H1 (cell line): ENCODE measurements at regions not wholly inside any gene's neighbourhood (a gene's known extent, or its start where the extent isn't known, plus 50 kb on each side); places are given as distances from the start of the nearest gene placed in this dataset.

ENCODE experiments used
- BCL11A ChIP-seq, 2 experiments: IDR thresholded peaks; one replicate each; pipeline ENCODE4 v1.6.1; 2011; ENCODE audit warnings: low read depth in 2 of 2, low read length in 2 of 2, mild to moderate bottlenecking in 2 of 2
- CREB1 ChIP-seq: IDR thresholded peaks from 2 replicates; pipeline ENCODE4 v1.6.1; 2012; ENCODE audit warnings: inconsistent platforms
- EZH2 ChIP-seq: fragments of 200-600 bp; sonication (generic); IDR thresholded peaks from 2 replicates; pipeline ENCODE4 v1.7.1; 2012; ENCODE audit warnings: low read depth, mild to moderate bottlenecking, moderate library complexity, low read length, inconsistent platforms; ENCODE audit not compliant: severe bottlenecking
- MAFK ChIP-seq: IDR thresholded peaks from 2 replicates; pipeline ENCODE4 v1.6.1; 2012; ENCODE audit warnings: low read depth, mild to moderate bottlenecking, improper control_type of control experiment, low read length
- POLR2A ChIP-seq, 2 experiments: IDR thresholded peaks; 1 replicate in 1 of 2; 2 replicates in 1 of 2; pipeline ENCODE4 v1.6.1; 2011; ENCODE audit warnings: low read depth in 2 of 2, low read length in 2 of 2, mild to moderate bottlenecking in 2 of 2; ENCODE audit errors: control extremely low read depth in 1 of 2
- TAF1 ChIP-seq: IDR thresholded peaks from 2 replicates; pipeline ENCODE4 v1.6.1; 2011; ENCODE audit warnings: mild to moderate bottlenecking, low read depth, low read length
- YY1 ChIP-seq: IDR thresholded peaks from 2 replicates; pipeline ENCODE4 v1.6.1; 2011; ENCODE audit warnings: low read depth, mild to moderate bottlenecking, low read length
- TF ChIP-seq, protein P1 (sequence below), 3 experiments: IDR thresholded peaks; 1 replicate in 2 of 3; 2 replicates in 1 of 3; pipeline versions ENCODE4 v1.5.1 to v1.6.1; 2011; ENCODE audit warnings: low read length in 3 of 3, mild to moderate bottlenecking in 3 of 3, inconsistent platforms in 2 of 3, low read depth in 1 of 3, moderate library complexity in 1 of 3; ENCODE audit not compliant: insufficient read depth in 1 of 3; ENCODE audit errors: control extremely low read depth in 1 of 3

DNA sequence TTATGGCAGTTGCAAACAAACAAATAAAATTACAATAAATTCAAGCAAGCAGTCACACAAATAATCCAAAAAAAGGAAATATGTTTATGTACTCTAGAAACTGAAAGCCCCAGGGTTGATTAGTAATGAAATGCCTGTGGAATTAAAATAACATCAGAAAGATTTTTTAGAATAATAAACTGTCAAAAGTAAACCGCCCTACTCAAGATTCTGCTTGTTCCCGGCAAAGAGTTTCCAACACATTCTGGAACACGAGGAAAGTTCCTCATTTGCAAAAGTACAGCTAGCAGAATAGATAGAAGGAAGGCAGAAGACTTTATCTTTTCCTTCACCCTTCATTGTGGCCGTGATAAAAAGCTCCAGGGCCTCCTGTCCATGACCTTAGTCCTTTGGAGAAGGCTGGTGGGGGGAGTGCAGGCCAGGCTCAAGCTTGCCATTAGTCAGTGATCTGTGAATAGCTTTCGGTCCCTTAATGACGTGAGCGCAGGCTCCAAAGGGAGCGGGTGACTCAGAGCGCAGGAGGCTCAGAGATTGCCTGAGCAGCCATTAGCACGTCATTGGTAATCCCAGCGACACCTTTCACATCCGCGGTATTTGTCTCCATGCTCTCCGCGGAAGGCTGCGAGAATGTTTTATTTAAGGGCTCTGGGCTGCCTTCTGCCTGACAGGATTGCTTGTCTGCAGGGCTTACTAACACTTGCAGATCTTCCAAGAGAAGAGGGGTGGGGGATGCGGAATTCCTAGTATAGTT is 458.3 kb downstream of the METTL15 start:
- TF ChIP-seq, protein P1, sequence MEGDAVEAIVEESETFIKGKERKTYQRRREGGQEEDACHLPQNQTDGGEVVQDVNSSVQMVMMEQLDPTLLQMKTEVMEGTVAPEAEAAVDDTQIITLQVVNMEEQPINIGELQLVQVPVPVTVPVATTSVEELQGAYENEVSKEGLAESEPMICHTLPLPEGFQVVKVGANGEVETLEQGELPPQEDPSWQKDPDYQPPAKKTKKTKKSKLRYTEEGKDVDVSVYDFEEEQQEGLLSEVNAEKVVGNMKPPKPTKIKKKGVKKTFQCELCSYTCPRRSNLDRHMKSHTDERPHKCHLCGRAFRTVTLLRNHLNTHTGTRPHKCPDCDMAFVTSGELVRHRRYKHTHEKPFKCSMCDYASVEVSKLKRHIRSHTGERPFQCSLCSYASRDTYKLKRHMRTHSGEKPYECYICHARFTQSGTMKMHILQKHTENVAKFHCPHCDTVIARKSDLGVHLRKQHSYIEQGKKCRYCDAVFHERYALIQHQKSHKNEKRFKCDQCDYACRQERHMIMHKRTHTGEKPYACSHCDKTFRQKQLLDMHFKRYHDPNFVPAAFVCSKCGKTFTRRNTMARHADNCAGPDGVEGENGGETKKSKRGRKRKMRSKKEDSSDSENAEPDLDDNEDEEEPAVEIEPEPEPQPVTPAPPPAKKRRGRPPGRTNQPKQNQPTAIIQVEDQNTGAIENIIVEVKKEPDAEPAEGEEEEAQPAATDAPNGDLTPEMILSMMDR (IDR thresholded peaks at IDR 0.05; ENCODE audit: control extremely low read depth in 1 of 3, insufficient read depth in 1 of 3, low read depth in 1 of 3, low read length in 3 of 3) = no peak
- TF ChIP-seq CREB1 (peak; percentile 84), TAF1 (no peak), POLR2A (IDR thresholded peaks at IDR 0.05; ENCODE audit: control extremely low read depth in 1 of 2, low read depth in 2 of 2, low read length in 2 of 2) (no peak), YY1 (peak; percentile 74; the same call in 1 of the 2 replicates), MAFK (no peak), BCL11A (IDR thresholded peaks at IDR 0.05; ENCODE audit: low read depth in 2 of 2, low read length in 2 of 2) (no peak), EZH2 (no peak)
